ENCODE measurements at regions not wholly inside any gene's neighbourhood (a gene's known extent, or its start where the extent isn't known, plus 50 kb on each side); places are given as distances from the start of the nearest gene placed in this dataset.

GRCh38 chr9:16120727-16121126, 567.9 kb downstream of the CCDC171 start:
- TF ChIP-seq CTCF (IDR thresholded peaks at IDR 0.05) (no peak), POLR2AphosphoS5 (IDR thresholded peaks at IDR 0.05; ENCODE audit: low read depth, low read length) (no peak)
